ENCODE measurements at regions not wholly inside any gene's neighbourhood (a gene's known extent, or its start where the extent isn't known, plus 50 kb on each side); places are given as distances from the start of the nearest gene placed in this dataset.

DNA sequence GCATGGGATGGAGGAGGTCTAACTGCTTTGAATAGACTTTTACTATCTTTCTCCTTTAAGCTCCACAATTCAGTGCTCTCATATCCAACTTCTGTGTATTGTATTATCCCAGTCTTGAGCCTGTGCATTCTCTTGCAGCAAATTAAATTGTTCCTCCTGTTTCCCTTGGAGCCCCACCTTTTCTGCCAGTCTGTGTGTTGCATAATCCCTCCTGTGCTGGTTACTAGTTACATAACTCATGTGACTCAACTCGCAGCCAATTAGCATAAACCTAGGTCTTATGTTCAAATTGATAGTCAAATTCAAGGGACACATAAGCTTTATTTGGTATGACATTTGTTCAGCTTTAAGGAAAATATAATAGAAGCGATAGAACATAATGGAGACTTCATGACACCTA lies 1863.5 kb downstream of the MRPL39 start:
- no peak overlapping the region for H3K27ac Mint-ChIP-seq (ENCODE audit: unreplicated experiment)
- H3K27me3 Mint-ChIP-seq (ENCODE audit: unreplicated experiment): no peaks in the 10 kb centered on the region
- intact Hi-C loops (cut with micrococcal nuclease; ENCODE audit: unreplicated experiment): no loop called here
- TF ChIP-seq, protein P1, sequence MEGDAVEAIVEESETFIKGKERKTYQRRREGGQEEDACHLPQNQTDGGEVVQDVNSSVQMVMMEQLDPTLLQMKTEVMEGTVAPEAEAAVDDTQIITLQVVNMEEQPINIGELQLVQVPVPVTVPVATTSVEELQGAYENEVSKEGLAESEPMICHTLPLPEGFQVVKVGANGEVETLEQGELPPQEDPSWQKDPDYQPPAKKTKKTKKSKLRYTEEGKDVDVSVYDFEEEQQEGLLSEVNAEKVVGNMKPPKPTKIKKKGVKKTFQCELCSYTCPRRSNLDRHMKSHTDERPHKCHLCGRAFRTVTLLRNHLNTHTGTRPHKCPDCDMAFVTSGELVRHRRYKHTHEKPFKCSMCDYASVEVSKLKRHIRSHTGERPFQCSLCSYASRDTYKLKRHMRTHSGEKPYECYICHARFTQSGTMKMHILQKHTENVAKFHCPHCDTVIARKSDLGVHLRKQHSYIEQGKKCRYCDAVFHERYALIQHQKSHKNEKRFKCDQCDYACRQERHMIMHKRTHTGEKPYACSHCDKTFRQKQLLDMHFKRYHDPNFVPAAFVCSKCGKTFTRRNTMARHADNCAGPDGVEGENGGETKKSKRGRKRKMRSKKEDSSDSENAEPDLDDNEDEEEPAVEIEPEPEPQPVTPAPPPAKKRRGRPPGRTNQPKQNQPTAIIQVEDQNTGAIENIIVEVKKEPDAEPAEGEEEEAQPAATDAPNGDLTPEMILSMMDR (IDR thresholded peaks at IDR 0.05; ENCODE audit: unreplicated experiment): no peak
- DNase-seq: no peak
- no peaks in the 10 kb centered on the region for H3K36me3 Mint-ChIP-seq (ENCODE audit: insufficient read depth, unreplicated experiment)
- peaks cover 7% of the 10 kb centered on the region for H3K9me3 Mint-ChIP-seq (ENCODE audit: low read depth, unreplicated experiment)
- H3K4me3 Mint-ChIP-seq (ENCODE audit: low read depth, unreplicated experiment): no peak overlapping the region
- no TSS peak for BruUV-seq (replicated peaks)
- H3K4me1 Mint-ChIP-seq (ENCODE audit: low read depth, unreplicated experiment): no peaks in the 10 kb centered on the region
- CTCF ChIA-PET: no interaction called here

DNA sequence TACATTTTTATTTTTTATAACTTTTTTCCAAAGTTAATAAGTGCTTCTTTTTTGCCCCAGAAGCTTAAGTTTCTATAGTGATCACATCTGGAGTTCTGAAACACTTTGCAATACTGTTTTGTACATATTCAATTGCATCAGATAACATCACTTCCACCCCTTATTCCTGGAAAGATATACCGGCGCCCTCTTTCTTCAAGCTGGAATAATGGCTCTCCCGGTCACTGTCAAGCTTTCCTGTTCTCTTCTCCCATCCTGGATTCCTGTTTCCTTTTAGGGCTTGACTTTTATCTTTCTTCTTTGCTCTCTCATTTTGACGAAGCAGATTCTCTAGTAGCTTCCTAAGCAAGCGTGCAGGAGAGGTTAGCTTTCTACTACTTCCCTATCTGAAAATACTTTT lies 1866.8 kb downstream of the MRPL39 start:
- TF ChIP-seq, protein P1 (IDR thresholded peaks at IDR 0.05; ENCODE audit: unreplicated experiment): no peak
- Mint-ChIP-seq H3K27ac (ENCODE audit: unreplicated experiment) (no peak overlapping the region), H3K9me3 (ENCODE audit: low read depth, unreplicated experiment) (peaks cover 7% of the 10 kb centered on the region), H3K4me1 (ENCODE audit: low read depth, unreplicated experiment) (no peaks in the 10 kb centered on the region), H3K27me3 (ENCODE audit: unreplicated experiment) (no peaks in the 10 kb centered on the region), H3K4me3 (ENCODE audit: low read depth, unreplicated experiment) (no peak overlapping the region), H3K36me3 (ENCODE audit: insufficient read depth, unreplicated experiment) (no peaks in the 10 kb centered on the region)
- no TSS peak for BruUV-seq (replicated peaks)
- CTCF ChIA-PET: no interaction called here
- no peak for DNase-seq
- intact Hi-C loops (cut with micrococcal nuclease; ENCODE audit: unreplicated experiment): no loop called here

DNA sequence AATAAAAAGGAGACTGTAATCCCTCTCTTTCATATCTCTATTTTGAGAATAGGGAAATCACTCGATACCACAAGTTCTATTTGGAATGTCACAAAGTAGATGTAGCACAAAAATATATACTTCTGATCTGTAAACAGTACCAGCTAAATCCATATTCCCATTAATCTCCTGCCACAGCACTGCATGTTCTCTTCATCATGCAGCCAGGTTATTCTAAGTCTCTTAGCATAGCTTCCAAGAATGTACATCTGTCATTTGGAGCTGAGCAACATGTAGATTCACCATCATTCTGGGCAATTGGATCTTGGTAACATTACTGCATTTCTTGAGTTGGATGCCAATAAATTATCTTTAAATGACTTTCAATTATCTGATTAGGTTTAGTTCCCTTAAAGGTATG lies 1874.5 kb downstream of the MRPL39 start:
- TF ChIP-seq, protein P1 (IDR thresholded peaks at IDR 0.05; ENCODE audit: unreplicated experiment): no peak
- Mint-ChIP-seq H3K27ac (ENCODE audit: unreplicated experiment) (no peak overlapping the region), H3K9me3 (ENCODE audit: low read depth, unreplicated experiment) (peaks cover 3% of the 10 kb centered on the region), H3K36me3 (ENCODE audit: insufficient read depth, unreplicated experiment) (no peaks in the 10 kb centered on the region), H3K27me3 (ENCODE audit: unreplicated experiment) (no peaks in the 10 kb centered on the region), H3K4me1 (ENCODE audit: low read depth, unreplicated experiment) (no peaks in the 10 kb centered on the region), H3K4me3 (ENCODE audit: low read depth, unreplicated experiment) (no peak overlapping the region)
- intact Hi-C loops (cut with micrococcal nuclease; ENCODE audit: unreplicated experiment): no loop called here
- CTCF ChIA-PET: no interaction called here
- BruUV-seq (replicated peaks): no TSS peak
- DNase-seq: no peak

DNA sequence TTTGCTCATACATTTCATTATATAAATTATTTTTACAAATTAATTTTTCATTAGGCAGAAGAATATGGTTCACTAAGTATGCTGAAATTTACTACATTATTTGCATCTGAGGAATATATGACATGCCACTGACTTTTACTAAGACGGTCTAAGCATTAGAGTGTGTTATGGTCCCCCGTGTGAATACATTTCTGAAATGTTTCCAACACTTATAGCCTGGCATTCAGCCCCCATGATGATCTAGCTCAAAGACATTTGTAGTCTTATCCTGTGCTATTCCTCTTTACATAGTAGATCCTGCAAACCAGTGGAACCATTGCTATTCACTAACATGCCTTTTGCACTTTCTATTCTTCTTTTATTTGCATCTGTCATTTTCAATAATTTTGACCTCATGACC lies 1878.0 kb downstream of the MRPL39 start:
- intact Hi-C loops (cut with micrococcal nuclease; ENCODE audit: unreplicated experiment): no loop called here
- H3K4me3 Mint-ChIP-seq (ENCODE audit: low read depth, unreplicated experiment): no peak overlapping the region

More for the DNA sequence above, 1878.0 kb downstream of the MRPL39 start:
- peaks cover 7% of the 10 kb centered on the region for H3K9me3 Mint-ChIP-seq (ENCODE audit: low read depth, unreplicated experiment)
- no peak overlapping the region for H3K27ac Mint-ChIP-seq (ENCODE audit: unreplicated experiment)
- BruUV-seq (replicated peaks): no TSS peak
- no peaks in the 10 kb centered on the region for H3K4me1 Mint-ChIP-seq (ENCODE audit: low read depth, unreplicated experiment)
- H3K27me3 Mint-ChIP-seq (ENCODE audit: unreplicated experiment): no peaks in the 10 kb centered on the region
- CTCF ChIA-PET: no interaction called here
- H3K36me3 Mint-ChIP-seq (ENCODE audit: insufficient read depth, unreplicated experiment): no peaks in the 10 kb centered on the region
- no peak for DNase-seq
- TF ChIP-seq, protein P1 (IDR thresholded peaks at IDR 0.05; ENCODE audit: unreplicated experiment): no peak

All from Calu3 (cell line).